HG03469 (cell line): ENCODE measurements at regions not wholly inside any gene's neighbourhood (a gene's known extent, or its start where the extent isn't known, plus 50 kb on each side); places are given as distances from the start of the nearest gene placed in this dataset.

Experiments
- ATAC-seq: cut with Tn5 transposase; IDR thresholded peaks from one replicate; pipeline ENCODE4 v1.9.1; 2021; ENCODE audit warnings: mild to moderate bottlenecking, moderate library complexity, moderate number of reproducible peaks; ENCODE audit not compliant: unreplicated experiment

GRCh38 chr1:105964879-105965278 is 1091.6 kb upstream of the PRMT6 start:
- ATAC-seq = no peak

DNA sequence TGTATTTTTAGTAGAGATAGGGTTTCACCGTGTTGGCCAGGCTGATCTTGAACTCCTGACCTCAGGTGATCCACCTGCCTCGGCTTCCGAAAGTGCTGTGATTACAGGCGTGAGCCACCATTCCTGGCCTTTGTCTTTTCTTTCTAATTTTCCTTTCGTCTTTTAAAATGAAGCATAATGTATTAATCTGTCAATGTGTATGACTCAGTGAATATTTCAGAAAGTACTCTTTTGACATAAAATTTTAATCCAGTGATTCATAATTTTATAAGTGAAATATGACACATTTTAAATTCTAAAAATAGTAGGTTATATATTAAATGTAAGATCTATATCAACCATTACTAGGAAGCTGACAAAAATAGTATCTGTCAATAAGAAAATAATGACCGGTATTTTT is 1059.0 kb upstream of the PRMT6 start:
- no peak for ATAC-seq

GRCh38 chr1:106022312-106022902 is 1034.1 kb upstream of the PRMT6 start:
- no peak for ATAC-seq

- no peak for ATAC-seq
Observed at GRCh38 chr1:106027871-106028270, 1028.6 kb upstream of the PRMT6 start.

DNA sequence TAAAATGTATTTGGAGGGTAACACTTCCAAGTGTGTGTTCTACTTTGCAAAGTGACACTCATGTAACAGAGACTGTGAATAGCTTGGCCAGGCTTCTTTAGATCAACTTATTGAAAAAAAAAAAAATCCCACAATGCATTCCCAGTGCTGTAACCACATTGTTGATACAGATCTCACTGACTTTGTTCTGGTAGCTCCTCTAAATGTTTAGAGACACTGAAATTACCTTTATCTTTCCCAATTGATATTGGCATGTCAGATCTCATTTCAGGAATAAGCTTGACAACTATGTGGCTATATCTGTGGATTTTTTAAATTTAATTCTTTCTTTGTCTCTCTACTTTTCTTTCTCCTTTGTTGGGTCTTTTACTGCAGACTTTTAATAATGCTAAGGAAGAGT is 1018.9 kb upstream of the PRMT6 start:
- ATAC-seq = no peak

GRCh38 chr1:106038260-106038659 is 1018.2 kb upstream of the PRMT6 start:
- no peak for ATAC-seq

DNA sequence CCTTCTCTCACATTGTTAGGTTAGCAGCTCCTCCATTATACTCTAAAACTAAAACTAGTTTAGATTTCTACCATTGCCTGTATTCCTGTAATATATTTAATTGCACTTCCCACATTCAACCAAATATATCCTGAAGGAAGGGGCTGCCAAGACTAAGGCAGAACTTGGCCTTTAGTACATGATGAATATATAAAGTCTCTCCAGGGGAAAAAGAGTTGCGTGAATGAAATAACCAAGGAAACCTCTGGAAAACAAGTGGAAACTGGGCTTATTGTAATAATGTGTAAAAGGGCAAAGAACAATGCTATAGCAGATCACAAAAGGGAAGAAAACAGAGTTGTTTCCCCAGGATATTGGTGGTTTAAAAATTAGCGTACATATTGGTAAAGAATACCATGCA is 1012.5 kb upstream of the PRMT6 start:
- no peak for ATAC-seq

- no peak for ATAC-seq
Observed at GRCh38 chr1:106047210-106047609, 1009.3 kb upstream of the PRMT6 start.

DNA sequence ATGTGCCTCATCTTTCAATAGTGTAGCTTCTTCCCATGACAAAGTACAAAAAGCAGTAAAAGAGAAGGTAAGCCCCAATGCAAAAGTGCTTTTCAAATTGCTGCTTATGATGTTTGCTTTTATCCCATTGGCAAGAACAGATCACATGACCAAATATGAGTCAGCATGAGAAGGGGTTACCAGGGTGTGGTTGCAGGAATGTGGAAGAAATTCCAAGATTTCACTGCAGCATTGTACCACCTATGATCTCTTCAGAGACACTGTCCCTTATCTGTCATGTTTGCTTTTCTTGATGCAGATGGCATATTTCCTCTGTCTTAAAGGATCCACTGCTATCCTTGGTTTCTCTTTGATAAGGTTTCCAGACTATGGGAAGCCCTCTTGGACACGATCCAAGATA is 1006.9 kb upstream of the PRMT6 start:
- ATAC-seq = no peak

GRCh38 chr1:106055855-106056254 is 1000.6 kb upstream of the PRMT6 start:
- ATAC-seq = no peak

GRCh38 chr1:106061586-106062495 is 994.6 kb upstream of the PRMT6 start:
- no peak for ATAC-seq

- no peak for ATAC-seq
Observed at GRCh38 chr1:106063510-106063909, 993.0 kb upstream of the PRMT6 start.

GRCh38 chr1:106072909-106073600 is 983.4 kb upstream of the PRMT6 start:
- peak; percentile 76 for ATAC-seq

DNA sequence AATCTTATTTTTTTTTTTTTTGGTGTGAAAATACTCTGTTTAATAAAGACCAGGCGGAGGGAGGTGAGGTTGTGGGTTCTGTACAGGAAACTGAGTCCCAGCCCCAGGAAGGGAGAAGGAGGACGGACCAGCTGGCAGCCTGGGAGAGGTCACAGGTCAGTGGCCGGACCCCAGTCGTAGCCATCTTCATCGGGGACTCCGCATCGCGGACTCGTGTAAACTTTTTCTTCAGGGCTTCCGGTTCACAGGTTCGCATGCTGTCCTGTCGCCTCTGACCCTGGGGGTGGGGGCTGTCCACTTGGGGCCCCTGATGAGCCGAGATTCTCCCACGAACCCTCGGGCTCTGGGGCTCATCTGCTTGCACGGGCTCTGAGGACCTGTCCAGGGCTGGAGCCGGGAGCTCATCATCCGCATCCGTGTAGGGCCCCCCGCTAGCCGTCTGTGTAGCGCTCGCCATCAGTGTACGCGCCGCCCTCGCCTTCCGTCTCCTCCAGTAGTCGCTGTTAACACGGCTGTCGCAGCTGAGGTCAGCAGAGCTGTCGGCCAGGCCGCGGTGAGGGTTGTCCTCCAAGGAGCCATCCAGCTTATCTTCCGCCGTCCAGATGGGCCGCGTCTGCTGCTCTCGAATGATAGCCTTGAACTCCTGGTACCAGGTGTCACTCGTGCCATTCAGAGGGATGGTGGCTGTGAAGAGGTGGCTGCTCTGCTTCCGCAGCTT is 975.7 kb upstream of the PRMT6 start:
- no peak for ATAC-seq

- ATAC-seq = no peak
Observed at GRCh38 chr1:106111044-106111443, 945.4 kb upstream of the PRMT6 start.

- ATAC-seq = no peak
Observed at GRCh38 chr1:106113851-106114250, 942.6 kb upstream of the PRMT6 start.

GRCh38 chr1:106120789-106121188 is 935.7 kb upstream of the PRMT6 start:
- ATAC-seq = no peak

DNA sequence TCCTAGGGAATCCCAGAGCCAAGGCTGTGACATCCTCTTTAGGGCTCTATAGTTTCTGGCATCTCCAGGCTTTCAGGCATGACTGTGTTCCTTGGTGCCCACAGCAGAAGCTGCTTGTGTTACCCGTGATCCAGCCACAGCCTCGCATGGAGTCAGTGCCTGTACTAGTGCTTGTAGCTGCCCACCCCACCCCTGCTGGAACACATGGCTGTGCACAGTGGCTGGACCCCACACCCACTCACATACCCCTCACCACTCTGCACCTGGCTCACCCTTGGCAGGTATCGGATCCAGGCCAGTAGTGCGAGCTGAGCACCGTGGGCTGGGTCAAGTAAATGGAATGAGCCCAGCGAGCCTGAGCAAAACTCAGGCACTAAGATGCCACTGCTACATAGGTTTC is 934.7 kb upstream of the PRMT6 start:
- no peak for ATAC-seq

DNA sequence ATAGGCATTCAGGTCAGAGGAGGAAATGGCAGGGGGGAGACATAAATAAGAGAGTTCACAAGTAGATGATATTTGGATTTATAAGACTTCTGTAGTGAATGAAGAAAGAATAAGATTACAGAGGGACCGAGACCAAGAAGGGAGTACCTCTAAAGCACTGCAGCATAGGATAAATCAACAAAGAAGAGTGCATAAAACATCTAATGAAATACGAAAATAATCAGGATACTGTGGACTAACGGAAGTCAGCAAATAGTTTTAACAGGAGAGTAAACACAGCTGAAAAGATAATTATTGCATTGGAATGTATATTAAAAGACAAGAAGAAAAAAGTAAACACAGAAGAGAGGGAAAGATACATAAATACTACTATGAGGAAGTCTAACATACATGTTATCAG is 921.9 kb upstream of the PRMT6 start:
- no peak for ATAC-seq

DNA sequence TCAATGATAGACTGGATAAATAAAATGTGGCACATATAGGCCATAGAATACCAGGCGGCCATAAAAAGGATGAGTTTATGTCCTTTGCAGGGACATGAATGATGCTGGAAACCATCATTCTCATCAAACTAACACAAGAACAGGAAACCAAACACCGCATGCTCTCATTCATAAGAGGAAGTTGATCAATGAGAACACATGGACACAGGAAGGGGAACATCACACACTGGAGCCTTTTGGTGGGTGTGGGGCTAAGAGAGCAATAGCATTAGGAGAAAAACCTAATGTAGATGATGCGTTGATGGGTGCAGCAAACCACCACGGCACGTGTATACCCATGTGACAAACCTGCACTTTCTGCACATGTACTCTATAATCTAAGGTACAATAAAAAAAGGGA is 883.4 kb upstream of the PRMT6 start:
- no peak for ATAC-seq

DNA sequence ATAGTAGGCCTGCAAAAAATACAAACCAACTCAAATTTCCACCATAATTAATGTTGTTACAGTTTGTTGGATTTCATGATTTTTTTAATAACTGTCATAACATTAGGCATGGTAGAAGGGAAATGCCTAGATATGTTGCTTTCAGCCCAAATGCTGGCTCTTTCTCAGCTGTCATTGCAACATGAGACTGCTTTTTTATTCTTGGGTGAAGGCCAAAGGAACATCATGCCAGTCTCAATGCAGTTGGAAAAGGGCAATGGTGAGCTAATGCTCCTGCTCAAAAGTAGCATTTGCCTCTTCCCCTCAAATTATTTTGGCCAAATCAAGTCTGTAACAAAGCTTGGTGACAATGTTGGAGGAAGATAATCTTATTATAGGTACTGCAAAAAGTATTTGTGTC is 877.7 kb upstream of the PRMT6 start:
- no peak for ATAC-seq
